H9 (cell line): ENCODE measurements at regions not wholly inside any gene's neighbourhood (a gene's known extent, or its start where the extent isn't known, plus 50 kb on each side); places are given as distances from the start of the nearest gene placed in this dataset.

Experiments
- DNase-seq: peaks from one replicate; pipeline ENCODE4 v3.0.0-alpha.2; 2017
- H2AFZ ChIP-seq: one replicate; pipeline ENCODE4 v1.6.1; 2013; ENCODE audit warnings: mild to moderate bottlenecking, low read length, control low read depth, moderate library complexity
- H2AK5ac ChIP-seq: 2 replicates; pipeline ENCODE4 v1.6.1; 2013; ENCODE audit warnings: low read length, control low read depth, mixed read lengths; ENCODE audit not compliant: insufficient read length
- H2BK120ac ChIP-seq: one replicate; pipeline ENCODE4 v1.6.1; 2013; ENCODE audit warnings: low read depth, mild to moderate bottlenecking, low read length, control low read depth, inconsistent platforms; ENCODE audit not compliant: poor library complexity, severe bottlenecking
- H2BK12ac ChIP-seq: 2 replicates; pipeline ENCODE4 v1.6.1; 2013; ENCODE audit warnings: low read length, control low read depth, mixed read lengths, low read depth; ENCODE audit not compliant: insufficient read length
- H2BK15ac ChIP-seq: 2 replicates; pipeline ENCODE4 v1.6.1; 2013; ENCODE audit warnings: low read depth, low read length, control low read depth
- H2BK20ac ChIP-seq: one replicate; pipeline ENCODE4 v1.6.1; 2013; ENCODE audit warnings: low read depth, mild to moderate bottlenecking, low read length, control low read depth, inconsistent platforms; ENCODE audit not compliant: poor library complexity, severe bottlenecking
- H2BK5ac ChIP-seq: 2 replicates; pipeline ENCODE4 v1.6.1; 2013; ENCODE audit warnings: low read length, control low read depth, mixed read lengths; ENCODE audit not compliant: insufficient read length
- H3K14ac ChIP-seq: 2 replicates; pipeline ENCODE4 v1.6.1; 2013; ENCODE audit warnings: low read length, control low read depth; ENCODE audit not compliant: insufficient read depth
- H3K18ac ChIP-seq: 2 replicates; pipeline ENCODE4 v1.6.1; 2013; ENCODE audit warnings: low read depth, mild to moderate bottlenecking, mixed read lengths, low read length, control low read depth; ENCODE audit not compliant: insufficient read length
- H3K23ac ChIP-seq: 2 replicates; pipeline ENCODE4 v1.6.1; 2013; ENCODE audit warnings: low read length, control low read depth, mixed read lengths, low read depth; ENCODE audit not compliant: insufficient read length
- H3K23me2 ChIP-seq: 2 replicates; pipeline ENCODE4 v1.6.1; 2013; ENCODE audit warnings: low read depth, mild to moderate bottlenecking, mixed read lengths, low read length, control low read depth; ENCODE audit not compliant: insufficient read length, poor library complexity, severe bottlenecking
- H3K27ac ChIP-seq: 2 replicates; pipeline ENCODE4 v1.5.1; 2013; ENCODE audit warnings: low read length, control low read depth, mixed read lengths, low read depth; ENCODE audit not compliant: insufficient read length
- H3K27me3 ChIP-seq: 2 replicates; pipeline ENCODE4 v1.6.1; 2013; ENCODE audit warnings: low read length, control low read depth, inconsistent platforms; ENCODE audit not compliant: insufficient read depth
- H3K4ac ChIP-seq: 2 replicates; pipeline ENCODE4 v1.6.1; 2013; ENCODE audit warnings: low read depth, mild to moderate bottlenecking, control low read depth, inconsistent platforms, low read length, moderate library complexity
- H3K4me1 ChIP-seq: 2 replicates; pipeline ENCODE4 v1.6.1; 2013; ENCODE audit warnings: low read length, control low read depth, inconsistent platforms; ENCODE audit not compliant: insufficient read depth
- H3K4me2 ChIP-seq: 2 replicates; pipeline ENCODE4 v1.6.1; 2013; ENCODE audit warnings: low read length, control low read depth, mixed read lengths; ENCODE audit not compliant: insufficient read length, insufficient read depth
- H3K56ac ChIP-seq: 2 replicates; pipeline ENCODE4 v1.6.1; 2013; ENCODE audit warnings: low read depth, mild to moderate bottlenecking, mixed read lengths, low read length, control low read depth; ENCODE audit not compliant: insufficient read length
- H3K79me1 ChIP-seq: 2 replicates; pipeline ENCODE4 v1.6.1; 2013; ENCODE audit warnings: low read depth, mild to moderate bottlenecking, moderate library complexity, low read length, control low read depth, inconsistent platforms; ENCODE audit not compliant: insufficient read depth, poor library complexity, severe bottlenecking
- H3K79me2 ChIP-seq: 2 replicates; pipeline ENCODE4 v1.6.1; 2013; ENCODE audit warnings: low read length, control low read depth, inconsistent platforms; ENCODE audit not compliant: insufficient read depth
- H3K9ac ChIP-seq: 2 replicates; pipeline ENCODE4 v1.6.1; 2013; ENCODE audit warnings: low read length, control low read depth, mixed read lengths; ENCODE audit not compliant: insufficient read length; ENCODE audit errors: extremely low read depth
- H3K9me3 ChIP-seq: one replicate; pipeline ENCODE4 v1.6.1; 2013; ENCODE audit warnings: low read depth, low read length, inconsistent platforms; ENCODE audit not compliant: control insufficient read depth
- H3T11ph ChIP-seq: one replicate; pipeline ENCODE4 v1.6.1; 2013; ENCODE audit warnings: mild to moderate bottlenecking, low read length, control low read depth, inconsistent platforms
- H4K20me1 ChIP-seq: one replicate; pipeline ENCODE4 v1.6.1; 2013; ENCODE audit not compliant: control insufficient read depth, insufficient read length, insufficient read depth
- H4K5ac ChIP-seq: 2 replicates; pipeline ENCODE4 v1.6.1; 2013; ENCODE audit warnings: low read depth, mild to moderate bottlenecking, mixed read lengths, low read length, control low read depth; ENCODE audit not compliant: insufficient read length
- H4K8ac ChIP-seq: replicated peaks from 2 replicates; pipeline ENCODE4 v1.6.1; 2013; ENCODE audit warnings: low read length, control low read depth, mixed read lengths, low read depth; ENCODE audit not compliant: insufficient read length
- H4K91ac ChIP-seq: 2 replicates; pipeline ENCODE4 v1.6.1; 2013; ENCODE audit warnings: low read depth, mild to moderate bottlenecking, moderate library complexity, mixed read lengths, low read length, control low read depth; ENCODE audit not compliant: insufficient read length
- H3K27ac Mint-ChIP-seq, 3 experiments: 2 replicates in 2 of 3; 3 replicates in 1 of 3; pipeline ENCODE4 v1.8.0; 2020 to 2021; ENCODE audit warnings: mixed read lengths in 3 of 3, mild to moderate bottlenecking in 1 of 3, moderate library complexity in 1 of 3
- H3K27me3 Mint-ChIP-seq: 2 replicates; pipeline ENCODE4 v1.8.0; 2021; ENCODE audit warnings: low read depth, mild to moderate bottlenecking, moderate library complexity, mixed read lengths
- H3K36me3 Mint-ChIP-seq, 3 experiments: 2 replicates in 2 of 3; 3 replicates in 1 of 3; pipeline ENCODE4 v1.8.0; 2020 to 2021; ENCODE audit warnings: low read depth in 3 of 3, mixed read lengths in 3 of 3; ENCODE audit not compliant: insufficient read depth in 1 of 3
- H3K4me1 Mint-ChIP-seq, 2 experiments: 2 replicates each; pipeline ENCODE4 v1.8.0; 2020; ENCODE audit warnings: mixed read lengths in 2 of 2
- H3K4me3 Mint-ChIP-seq, 2 experiments: 2 replicates in 1 of 2; 3 replicates in 1 of 2; pipeline ENCODE4 v1.8.0; 2020 to 2021; ENCODE audit warnings: mild to moderate bottlenecking in 2 of 2, mixed read lengths in 2 of 2, moderate library complexity in 1 of 2
- H3K9me3 Mint-ChIP-seq, 2 experiments: 2 replicates in 1 of 2; 3 replicates in 1 of 2; pipeline ENCODE4 v1.8.0; 2020; ENCODE audit warnings: mild to moderate bottlenecking in 2 of 2, mixed read lengths in 2 of 2, moderate library complexity in 1 of 2
- CTCF ChIP-seq: fragments of 200-600 bp; sonication (generic); conservative IDR thresholded peaks from 3 replicates; pipeline ENCODE4 v1.8.0; 2021; ENCODE audit warnings: antibody characterized with exemption, mild to moderate bottlenecking
- WGBS: extraction: QIAGEN DNeasy Blood & Tissue Kit; methylation state at CpG from one replicate; pipeline ENCODE4 v1.1.7; 2013; ENCODE audit warnings: missing lambda C conversion rate, low lambda C conversion rate, mixed read lengths; ENCODE audit not compliant: insufficient read length; ENCODE audit errors: extremely low coverage; 5-methylcytosine and 5-hydroxymethylcytosine counted together

- Histone ChIP-seq H3K23ac (no peak overlapping the region), H3K79me1 (no peaks in the 10 kb centered on the region), H4K8ac (no peak overlapping the region)
These were observed 458.6 kb downstream of the PYDC2 start for GRCh38 chr3:191919491-191920026.

More at GRCh38 chr3:191919491-191920026, 458.6 kb downstream of the PYDC2 start:
- H3K9ac ChIP-seq, result no peak overlapping the region
- no peak overlapping the region for H2AK5ac ChIP-seq
- H2BK15ac ChIP-seq, result no peak overlapping the region
- no peak overlapping the region for H3K27ac ChIP-seq
- peak overlapping the region in 2 of 3 experiments; percentile 7 to 10; a peak in 2 of 7 replicates for H3K27ac Mint-ChIP-seq
- H3K4ac ChIP-seq, result no peak overlapping the region
- no peaks in the 10 kb centered on the region for H3K9me3 Mint-ChIP-seq
- no peak overlapping the region for H3K56ac ChIP-seq
- no peaks in the 10 kb centered on the region for H4K20me1 ChIP-seq
- TF ChIP-seq CTCF, result no peak
- H3K4me1 ChIP-seq, result no peaks in the 10 kb centered on the region
- no peaks in the 10 kb centered on the region for H3K23me2 ChIP-seq
- no peak overlapping the region for H3K4me2 ChIP-seq
- no peak overlapping the region for H2BK20ac ChIP-seq
- peaks cover 0 to 32% (median 0%) of the 10 kb centered on the region in 3 experiments; a peak in 2 of 7 replicates for H3K36me3 Mint-ChIP-seq
- no peak overlapping the region for H3K18ac ChIP-seq
- H2BK120ac ChIP-seq, result no peak overlapping the region
- H3K79me2 ChIP-seq, result peaks cover 18% of the 10 kb centered on the region; the same call in 1 of the 2 replicates
- H3K27me3 ChIP-seq, result no peaks in the 10 kb centered on the region
- H2AFZ ChIP-seq, result no peak overlapping the region
- H3K27me3 Mint-ChIP-seq, result no peaks in the 10 kb centered on the region
- no peak overlapping the region for H3K4me3 Mint-ChIP-seq
- H3K14ac ChIP-seq, result no peak overlapping the region
- H2BK12ac ChIP-seq, result no peak overlapping the region
- no peak overlapping the region for H3T11ph ChIP-seq
- no peak overlapping the region for H2BK5ac ChIP-seq
- H4K5ac ChIP-seq, result no peak overlapping the region
- DNase-seq, result no peak
- H4K91ac ChIP-seq, result no peak overlapping the region
- peaks cover 0 to 11% of the 10 kb centered on the region in 2 experiments; a peak in 2 of 4 replicates for H3K4me1 Mint-ChIP-seq
- H3K9me3 ChIP-seq, result no peaks in the 10 kb centered on the region
- WGBS, result no CpG with 5 or more reads among the region's 3 CpGs
